DMS153 treated with DMSO at 0.1 percent for 48 hours (cell line): ENCODE measurements at regions not wholly inside any gene's neighbourhood (a gene's known extent, or its start where the extent isn't known, plus 50 kb on each side); places are given as distances from the start of the nearest gene placed in this dataset.

Source experiments
- DNase-seq: peaks from one replicate; lab custom pipeline; 2025; ENCODE audit not compliant: unreplicated experiment; lab: John Stamatoyannopoulos, UW

DNA sequence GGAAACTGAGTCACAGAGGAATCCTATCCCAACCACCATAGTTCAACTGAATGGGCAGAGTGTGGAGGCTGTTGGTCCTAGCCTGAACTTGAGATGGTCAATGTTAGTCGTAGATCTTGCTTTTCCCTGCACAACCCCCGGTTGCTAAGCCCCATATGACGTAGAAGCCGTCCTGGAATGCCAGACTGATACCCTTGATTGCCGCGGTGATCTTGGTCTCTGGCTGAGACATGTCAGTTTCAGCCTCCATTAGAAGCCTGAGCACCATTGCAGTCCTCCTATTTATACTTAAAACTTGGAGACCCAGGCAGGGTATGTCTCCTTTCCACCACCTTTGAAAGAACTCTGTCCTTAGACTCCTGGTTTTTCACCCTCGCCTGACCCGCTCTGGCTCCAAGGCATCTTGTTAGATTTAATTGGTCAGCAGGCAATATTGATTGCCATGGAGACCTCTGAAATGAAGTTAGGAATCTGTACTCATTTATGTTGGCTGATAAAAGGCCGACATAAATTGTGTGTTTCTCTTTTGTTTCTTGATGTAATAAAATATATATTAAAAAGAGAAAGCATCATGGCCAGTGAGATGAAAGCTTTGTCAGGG is 53.4 kb downstream of the RPLP1 start:
- DNase-seq, result no peak

DNA sequence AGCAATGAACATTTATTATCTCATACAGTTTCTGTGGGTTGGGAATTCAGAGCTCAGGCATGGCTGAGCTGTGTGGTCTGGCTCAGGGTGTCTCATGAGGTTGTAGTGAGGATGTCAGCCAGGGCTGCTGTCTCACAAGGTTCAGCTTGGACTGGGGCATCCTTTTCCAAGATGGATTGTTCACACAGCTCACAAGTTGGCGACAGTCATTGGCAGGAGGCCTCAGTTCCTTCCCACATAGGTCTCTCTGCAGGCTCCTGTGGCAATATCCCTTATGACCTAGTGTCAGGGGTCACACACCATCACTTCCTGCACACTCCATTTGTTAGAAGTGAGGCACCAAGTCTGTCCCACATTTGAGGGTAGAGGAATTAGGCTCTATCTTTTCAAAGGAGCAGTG is 56.0 kb downstream of the RPLP1 start:
- no peak for DNase-seq

DNA sequence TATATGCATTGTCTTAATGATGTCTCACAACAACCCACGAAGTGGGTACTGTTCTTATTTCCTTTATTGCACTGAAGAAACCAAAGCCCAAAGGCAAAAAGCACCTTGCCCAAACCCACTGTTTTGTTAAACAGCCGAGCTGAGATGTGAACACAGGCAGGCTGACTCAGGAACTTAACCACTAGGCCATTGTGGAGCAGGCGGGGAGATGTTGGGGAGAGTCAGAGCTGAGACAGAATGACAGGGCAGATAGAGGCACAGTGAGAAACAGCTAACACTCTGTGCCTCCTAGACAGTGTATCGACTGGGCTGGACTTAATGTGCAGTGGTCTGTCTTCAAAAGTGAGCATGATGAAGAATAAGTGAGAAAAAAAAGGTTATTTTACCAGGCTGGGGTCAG is 56.5 kb downstream of the RPLP1 start:
- DNase-seq, result no peak

GRCh38 chr15:69510556-69510955 is 57.9 kb downstream of the RPLP1 start:
- no peak for DNase-seq

DNA sequence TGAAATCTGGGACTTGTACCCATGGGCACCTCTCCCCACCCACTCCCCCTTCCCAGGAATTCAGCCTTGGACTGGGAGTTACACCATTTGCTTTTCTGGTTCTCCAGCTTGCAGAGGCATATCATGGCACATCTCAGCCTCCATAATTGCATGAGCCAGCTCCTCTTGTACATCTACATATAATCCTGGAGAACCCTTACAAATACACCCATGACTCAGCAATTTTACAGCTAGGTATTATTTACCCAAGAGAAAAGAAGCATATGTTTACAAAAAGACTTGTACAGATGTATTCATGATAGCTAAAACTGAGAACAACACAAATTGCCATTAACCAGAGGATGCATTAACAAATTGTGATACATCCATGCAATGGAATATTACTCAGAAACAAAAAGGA is 58.4 kb downstream of the RPLP1 start:
- DNase-seq, result no peak

- DNase-seq, result no peak
Observed at GRCh38 chr15:69511716-69512340, 59.2 kb downstream of the RPLP1 start.

DNA sequence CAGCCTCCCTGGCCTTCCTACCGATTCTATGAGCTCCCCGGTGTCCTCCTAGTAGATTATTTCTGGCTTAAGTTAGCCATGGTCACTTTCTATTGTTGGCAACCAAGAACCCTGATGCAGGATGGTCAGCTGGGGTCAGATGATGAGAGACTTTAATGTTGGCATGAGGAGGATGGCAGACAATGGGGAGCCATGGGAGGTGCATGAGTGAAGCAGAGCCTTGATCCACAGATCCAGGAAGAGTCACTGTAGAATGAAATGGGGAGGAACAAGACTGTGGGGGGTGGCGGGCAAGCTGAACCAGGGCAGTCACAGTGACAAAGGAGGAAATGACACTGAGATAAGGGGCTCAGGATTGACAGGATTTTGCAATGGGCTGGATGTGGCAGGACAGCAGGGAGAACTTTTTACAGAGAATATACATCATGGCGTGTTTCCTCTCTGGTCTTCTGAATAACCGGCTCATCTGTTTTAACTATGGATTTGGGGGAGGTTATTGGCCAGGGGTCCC is 60.9 kb downstream of the RPLP1 start:
- no peak for DNase-seq

DNA sequence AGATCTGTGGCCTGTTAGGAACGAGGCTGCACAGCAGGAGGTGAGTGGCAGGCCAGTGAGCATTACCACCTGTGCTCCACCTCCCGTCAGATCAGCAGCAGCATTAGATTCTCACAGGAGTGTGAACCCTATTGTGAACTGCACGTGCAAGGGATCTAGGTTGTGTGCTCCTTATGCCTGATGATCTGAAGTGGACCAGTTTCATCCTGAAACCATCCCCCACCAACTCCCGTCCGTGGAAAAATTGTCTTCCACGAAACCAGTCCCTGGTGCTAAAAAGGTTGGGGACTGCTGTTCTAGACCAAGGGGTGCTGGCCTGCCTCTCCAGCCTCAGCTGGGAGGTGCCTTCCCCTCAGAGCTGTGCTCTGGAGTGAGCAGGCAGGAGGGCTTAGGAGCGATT is 61.4 kb downstream of the RPLP1 start:
- no peak for DNase-seq

- DNase-seq, result no peak
Observed at GRCh38 chr15:69515508-69515907, 62.9 kb downstream of the RPLP1 start.

DNA sequence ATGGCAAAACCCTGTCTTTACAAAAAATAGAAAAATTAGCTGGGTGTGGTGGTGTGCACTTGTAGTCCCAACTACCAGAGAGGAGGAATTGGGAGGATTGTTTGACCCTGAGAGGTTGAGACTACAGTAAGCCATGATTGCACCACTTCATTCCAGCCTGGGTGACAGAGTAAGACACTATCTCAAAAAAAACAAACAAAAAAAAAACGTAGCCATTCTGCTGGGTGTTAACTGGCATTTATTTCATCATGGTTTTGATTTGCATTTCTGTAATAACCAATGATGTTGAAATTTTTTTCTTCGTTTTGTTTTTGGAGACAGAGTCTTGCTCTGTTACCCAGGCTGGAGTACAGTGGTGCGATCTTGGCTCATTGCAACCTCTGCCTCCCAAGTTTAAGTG is 63.3 kb downstream of the RPLP1 start:
- DNase-seq, result no peak

- DNase-seq, result no peak
Observed at GRCh38 chr15:69517052-69517451, 64.4 kb downstream of the RPLP1 start.

DNA sequence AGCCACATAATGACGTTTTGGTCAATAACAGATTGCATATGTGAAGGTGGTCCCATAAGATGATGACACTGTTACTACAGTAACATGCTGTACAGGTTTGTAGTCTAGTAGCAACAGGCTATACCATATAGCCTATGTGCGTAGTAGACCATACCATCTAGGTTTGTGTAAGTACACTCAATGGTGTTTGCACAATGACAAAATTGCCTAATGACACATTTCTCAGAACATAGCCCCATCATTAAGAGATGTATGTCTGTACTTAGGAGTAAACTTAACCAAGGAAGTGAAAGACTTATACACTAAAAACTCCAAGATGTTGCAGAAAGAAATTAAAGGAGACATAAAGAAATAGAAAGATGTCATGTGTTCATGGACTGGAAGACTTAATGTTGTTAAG is 66.2 kb downstream of the RPLP1 start:
- DNase-seq, result no peak

GRCh38 chr15:69520067-69520466 is 67.4 kb downstream of the RPLP1 start:
- DNase-seq, result no peak

DNA sequence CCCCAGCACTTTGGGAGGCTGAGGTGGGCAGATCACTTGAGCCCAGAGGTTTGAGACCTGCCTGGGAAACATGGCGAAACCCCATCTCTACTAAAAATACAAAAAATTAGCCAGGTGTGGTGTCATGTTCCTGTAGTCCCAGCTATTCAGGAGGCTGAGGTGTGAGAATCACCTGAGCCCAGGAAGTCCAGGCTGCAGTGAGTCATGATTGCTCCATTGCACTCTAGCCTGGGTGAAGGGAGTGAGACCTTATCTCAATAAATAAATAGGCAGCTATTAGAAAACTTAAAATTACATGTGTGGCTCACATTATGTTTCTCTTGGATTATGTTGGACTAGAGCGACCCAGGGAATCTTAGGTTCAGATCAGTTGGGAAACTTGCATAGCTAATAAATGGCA is 69.7 kb downstream of the RPLP1 start:
- DNase-seq, result no peak

GRCh38 chr15:69523010-69524001 is 70.7 kb downstream of the RPLP1 start:
- no peak for DNase-seq

DNA sequence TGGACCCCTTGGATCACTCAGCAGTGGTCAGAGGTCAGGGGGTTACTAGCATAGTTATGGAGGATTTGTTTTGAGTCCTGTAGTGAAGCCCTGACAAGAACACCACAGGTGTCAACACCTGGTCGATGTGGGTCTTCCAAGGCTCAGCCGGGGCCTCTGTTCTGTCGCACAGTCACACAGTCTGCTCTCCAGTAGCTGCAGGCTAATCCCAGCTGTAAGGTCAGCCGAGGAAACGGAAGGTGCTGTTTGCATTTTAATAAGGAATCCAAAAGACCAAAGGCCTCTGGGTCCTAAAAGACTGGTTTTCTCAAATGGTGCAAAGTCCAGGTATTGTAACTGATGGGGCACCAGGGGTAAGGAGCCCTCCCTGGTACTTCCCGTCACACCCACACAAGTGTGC is 71.7 kb downstream of the RPLP1 start:
- no peak for DNase-seq

DNA sequence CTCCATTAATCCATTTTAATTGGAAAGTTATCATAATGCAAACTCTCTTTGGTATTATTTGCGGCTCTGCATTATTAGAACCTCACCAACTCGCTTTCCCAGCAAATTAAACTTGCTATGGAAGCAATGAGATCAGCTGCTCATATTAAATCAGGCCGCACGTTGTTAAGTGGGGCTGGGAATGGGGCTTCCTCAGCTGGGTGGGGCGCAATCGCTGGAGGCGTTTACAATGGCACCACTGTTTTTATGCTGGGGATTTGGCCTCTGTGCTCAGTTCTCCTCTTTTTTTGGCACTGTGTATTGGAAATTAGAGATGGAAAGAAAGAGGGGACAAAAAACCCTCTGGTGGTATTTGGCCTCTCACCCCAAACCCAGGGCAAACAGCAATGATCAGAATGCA is 72.2 kb downstream of the RPLP1 start:
- DNase-seq, result no peak

DNA sequence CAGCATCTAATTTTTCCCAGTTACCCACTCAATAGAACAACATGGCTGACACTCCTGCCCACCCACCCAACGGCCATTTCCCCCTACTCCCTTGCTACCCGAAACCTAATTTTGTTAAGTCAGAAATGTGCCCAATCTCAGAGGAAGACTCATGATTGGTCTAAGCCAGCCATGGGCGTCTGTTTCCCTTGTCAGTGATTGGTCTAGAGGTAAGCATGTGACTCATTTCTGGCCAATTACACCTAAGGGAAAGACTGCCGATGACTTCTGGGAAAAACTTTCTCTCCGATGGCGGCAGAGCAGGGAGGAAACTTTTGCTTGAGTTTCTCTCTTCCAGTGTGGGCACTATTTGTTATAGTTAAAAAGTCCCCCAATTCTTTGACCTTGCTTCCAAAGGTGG is 72.9 kb downstream of the RPLP1 start:
- DNase-seq, result no peak

DNA sequence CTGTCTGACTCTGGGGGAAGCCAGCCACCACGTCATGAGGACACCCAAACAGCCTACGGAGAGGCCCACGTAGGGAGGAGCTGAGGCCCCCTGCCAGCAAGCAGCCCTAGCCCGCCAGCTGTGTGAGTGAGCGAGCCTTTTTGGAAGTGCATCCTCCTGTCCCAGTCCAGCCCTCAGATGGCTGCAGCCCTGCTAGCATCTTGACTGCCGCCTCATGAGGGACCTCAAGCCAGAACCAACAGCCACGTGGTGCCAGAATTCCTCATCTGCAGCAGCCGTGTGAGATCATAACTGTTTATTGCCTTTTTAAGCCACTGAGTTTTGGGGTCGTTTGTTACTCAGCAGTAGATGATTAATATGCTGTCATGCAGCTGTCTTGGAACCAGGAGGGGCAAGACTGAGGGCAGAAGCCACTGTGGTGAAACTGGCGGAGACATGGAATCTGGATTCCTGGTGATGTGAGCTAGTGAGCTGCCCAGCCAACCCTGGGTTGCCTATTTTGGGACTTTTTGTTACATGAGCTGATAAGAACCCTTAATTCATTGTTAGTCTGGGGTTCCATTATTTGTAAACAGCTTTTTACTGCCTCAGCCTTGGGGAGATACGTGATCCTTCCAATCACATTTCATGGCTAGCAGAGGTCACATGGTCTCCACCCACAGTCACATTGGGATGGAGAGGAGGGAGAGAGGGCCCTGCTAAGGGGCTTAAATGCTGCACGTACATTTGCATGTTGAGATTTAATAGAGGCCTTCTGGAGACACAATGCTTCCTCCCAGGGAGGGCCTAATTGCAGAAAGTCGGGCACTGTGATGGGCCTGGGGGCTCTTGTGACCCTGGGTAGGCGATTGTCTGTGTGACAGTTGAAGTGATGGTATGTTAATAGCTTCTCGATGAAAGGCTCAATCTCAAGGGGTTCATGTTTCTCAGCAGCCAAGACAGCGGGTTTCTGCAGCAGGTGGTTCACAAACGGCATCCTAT is 73.8 kb downstream of the RPLP1 start:
- DNase-seq, result no peak

DNA sequence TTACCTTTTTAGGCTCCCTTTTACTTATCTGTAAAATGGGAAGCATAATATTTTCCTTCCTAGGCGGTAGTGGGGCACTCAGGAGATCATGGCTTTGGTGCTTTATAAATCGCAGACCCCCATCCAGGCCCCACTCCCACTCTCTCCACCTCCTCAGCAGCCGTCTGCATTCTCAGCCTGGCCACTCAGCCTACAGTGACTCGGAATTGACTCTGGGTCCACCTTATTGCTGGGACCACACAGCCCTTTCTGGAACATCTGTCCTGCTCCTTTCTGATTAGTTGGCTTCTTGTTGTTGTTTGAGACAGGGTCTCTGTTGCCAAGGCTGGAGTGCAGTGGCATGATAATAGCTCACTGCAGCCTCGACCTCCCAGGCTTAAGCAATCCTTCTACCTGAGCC is 76.5 kb downstream of the RPLP1 start:
- DNase-seq, result no peak
